ENCODE measurements at regions not wholly inside any gene's neighbourhood (a gene's known extent, or its start where the extent isn't known, plus 50 kb on each side); places are given as distances from the start of the nearest gene placed in this dataset.

DNA sequence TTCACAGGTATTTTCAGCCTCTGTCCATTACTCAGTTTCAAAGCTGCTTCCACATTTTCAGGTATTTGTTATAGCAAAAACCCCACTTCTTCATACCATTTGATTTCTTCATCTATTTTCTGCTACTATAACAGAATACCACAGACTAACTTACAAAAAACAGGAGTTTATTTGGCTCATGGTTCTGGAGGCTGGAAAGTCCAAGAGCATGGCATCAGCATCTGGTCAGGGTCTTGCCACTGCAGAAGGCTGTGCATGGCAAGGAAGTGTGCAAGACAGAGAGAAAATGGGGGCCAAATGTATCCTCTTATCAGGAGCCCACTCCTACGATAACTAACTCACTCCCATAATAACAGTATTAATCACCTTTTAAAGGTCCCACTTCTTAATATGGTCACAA, 82.8 kb upstream of the FOXA2 start:
- Histone ChIP-seq H3K14ac (ENCODE audit: insufficient read depth, low read length) (no peak overlapping the region), H2BK12ac (ENCODE audit: insufficient read length, low read depth, low read length) (no peak overlapping the region), H2BK5ac (ENCODE audit: insufficient read length, low read length) (no peak overlapping the region), H4K5ac (ENCODE audit: insufficient read length, low read depth, low read length) (no peak overlapping the region), H3K27ac (ENCODE audit: insufficient read length, low read depth, low read length) (no peak overlapping the region), H2AK5ac (ENCODE audit: insufficient read length, low read length) (no peak overlapping the region), H3K56ac (ENCODE audit: insufficient read length, low read depth, low read length) (no peak overlapping the region), H3K4me1 (ENCODE audit: insufficient read depth, low read length) (peaks cover 10% of the 10 kb centered on the region; the same call in 1 of the 2 replicates), H4K8ac (replicated peaks; ENCODE audit: insufficient read length, low read depth, low read length) (no peak overlapping the region), H3K4me2 (ENCODE audit: insufficient read depth, insufficient read length, low read length) (no peak overlapping the region), H3K9me3 (ENCODE audit: control insufficient read depth, low read depth, low read length) (peaks cover 3% of the 10 kb centered on the region), H3K79me2 (ENCODE audit: insufficient read depth, low read length) (no peaks in the 10 kb centered on the region), H4K91ac (ENCODE audit: insufficient read length, low read depth, low read length) (no peak overlapping the region), H3K27me3 (ENCODE audit: insufficient read depth, low read length) (no peaks in the 10 kb centered on the region), H2BK15ac (ENCODE audit: low read depth, low read length) (no peak overlapping the region), H3T11ph (ENCODE audit: low read length) (no peak overlapping the region), H4K20me1 (ENCODE audit: control insufficient read depth, insufficient read depth, insufficient read length) (no peaks in the 10 kb centered on the region), H3K4ac (ENCODE audit: low read depth, low read length) (no peak overlapping the region), H2AFZ (ENCODE audit: low read length) (no peak overlapping the region), H3K23ac (ENCODE audit: insufficient read length, low read depth, low read length) (no peak overlapping the region), H3K18ac (ENCODE audit: insufficient read length, low read depth, low read length) (no peak overlapping the region), H3K9ac (ENCODE audit: extremely low read depth, insufficient read length, low read length) (no peak overlapping the region), H2BK20ac (ENCODE audit: low read depth, low read length, poor library complexity, severe bottlenecking) (no peak overlapping the region), H3K79me1 (ENCODE audit: insufficient read depth, low read depth, low read length, poor library complexity, severe bottlenecking) (no peaks in the 10 kb centered on the region), H2BK120ac (ENCODE audit: low read depth, low read length, poor library complexity, severe bottlenecking) (no peak overlapping the region), H3K23me2 (ENCODE audit: insufficient read length, low read depth, low read length, poor library complexity, severe bottlenecking) (no peaks in the 10 kb centered on the region)
- H3K4me1 Mint-ChIP-seq = peaks cover 28 to 38% of the 10 kb centered on the region in 2 experiments
- H3K9me3 Mint-ChIP-seq = peaks cover 50 to 56% of the 10 kb centered on the region in 2 experiments
- H3K27me3 Mint-ChIP-seq (ENCODE audit: low read depth) = peaks cover 21% of the 10 kb centered on the region
- H3K27ac Mint-ChIP-seq = no peak overlapping the region
- DNase-seq = no peak
- no peak overlapping the region for H3K4me3 Mint-ChIP-seq
- TF ChIP-seq, protein P1, sequence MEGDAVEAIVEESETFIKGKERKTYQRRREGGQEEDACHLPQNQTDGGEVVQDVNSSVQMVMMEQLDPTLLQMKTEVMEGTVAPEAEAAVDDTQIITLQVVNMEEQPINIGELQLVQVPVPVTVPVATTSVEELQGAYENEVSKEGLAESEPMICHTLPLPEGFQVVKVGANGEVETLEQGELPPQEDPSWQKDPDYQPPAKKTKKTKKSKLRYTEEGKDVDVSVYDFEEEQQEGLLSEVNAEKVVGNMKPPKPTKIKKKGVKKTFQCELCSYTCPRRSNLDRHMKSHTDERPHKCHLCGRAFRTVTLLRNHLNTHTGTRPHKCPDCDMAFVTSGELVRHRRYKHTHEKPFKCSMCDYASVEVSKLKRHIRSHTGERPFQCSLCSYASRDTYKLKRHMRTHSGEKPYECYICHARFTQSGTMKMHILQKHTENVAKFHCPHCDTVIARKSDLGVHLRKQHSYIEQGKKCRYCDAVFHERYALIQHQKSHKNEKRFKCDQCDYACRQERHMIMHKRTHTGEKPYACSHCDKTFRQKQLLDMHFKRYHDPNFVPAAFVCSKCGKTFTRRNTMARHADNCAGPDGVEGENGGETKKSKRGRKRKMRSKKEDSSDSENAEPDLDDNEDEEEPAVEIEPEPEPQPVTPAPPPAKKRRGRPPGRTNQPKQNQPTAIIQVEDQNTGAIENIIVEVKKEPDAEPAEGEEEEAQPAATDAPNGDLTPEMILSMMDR (conservative IDR thresholded peaks at IDR 0.05) = no peak
- no CpG with 5 or more reads among the region's 1 CpG for whole genome bisulfite sequencing (ENCODE audit: extremely low coverage, insufficient read length, low lambda C conversion rate)
- H3K36me3 Mint-ChIP-seq (ENCODE audit: insufficient read depth in 1 of 3, low read depth in 3 of 3) = peaks cover 15 to 57% (median 42%) of the 10 kb centered on the region in 3 experiments
